HG03039 (cell line): ENCODE measurements at regions not wholly inside any gene's neighbourhood (a gene's known extent, or its start where the extent isn't known, plus 50 kb on each side); places are given as distances from the start of the nearest gene placed in this dataset.

Source experiments
- ATAC-seq: cut with Tn5 transposase; IDR thresholded peaks from one replicate; pipeline ENCODE4 v1.9.1; 2021; ENCODE audit warnings: mild to moderate bottlenecking, moderate library complexity; ENCODE audit not compliant: unreplicated experiment

DNA sequence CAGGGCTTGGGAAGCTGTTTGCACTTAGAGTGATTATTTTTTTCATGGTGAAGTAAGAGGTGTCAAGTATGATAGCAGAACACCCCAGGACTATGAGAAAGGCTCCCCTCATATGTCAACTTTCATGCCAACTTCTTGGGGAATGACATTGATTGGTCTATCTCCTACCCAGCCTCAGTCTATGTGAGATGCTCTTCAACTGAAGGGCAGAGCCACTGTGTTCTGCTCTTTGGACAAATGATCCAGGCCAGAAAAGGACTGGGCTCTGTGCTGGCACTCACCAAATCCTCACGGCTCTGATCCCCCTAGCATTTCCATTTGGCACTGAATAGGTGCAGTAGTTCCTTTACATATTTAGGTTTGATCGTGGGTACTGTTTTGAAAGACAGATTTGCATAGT lies 151.1 kb downstream of the DMRT2 start:
- no peak for ATAC-seq

DNA sequence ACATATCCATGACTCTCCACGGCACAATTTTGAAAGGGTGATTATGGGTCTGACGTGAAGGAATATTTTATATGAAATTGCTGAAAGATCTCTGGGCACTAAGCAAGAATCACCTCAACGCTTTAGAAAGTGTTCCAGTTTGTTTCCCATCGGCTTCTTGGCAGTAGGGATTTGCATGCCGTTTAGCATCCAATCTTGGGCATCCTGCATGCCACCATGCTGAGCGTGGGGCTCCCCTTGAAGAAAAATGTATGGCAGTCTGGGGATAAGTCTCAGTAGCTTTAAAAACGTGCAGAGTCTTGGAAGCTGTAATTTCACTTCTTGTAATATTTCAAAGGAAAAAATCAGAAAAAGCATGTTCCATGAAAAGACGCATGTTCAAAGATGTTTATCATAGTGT lies 151.7 kb downstream of the DMRT2 start:
- ATAC-seq: no peak

DNA sequence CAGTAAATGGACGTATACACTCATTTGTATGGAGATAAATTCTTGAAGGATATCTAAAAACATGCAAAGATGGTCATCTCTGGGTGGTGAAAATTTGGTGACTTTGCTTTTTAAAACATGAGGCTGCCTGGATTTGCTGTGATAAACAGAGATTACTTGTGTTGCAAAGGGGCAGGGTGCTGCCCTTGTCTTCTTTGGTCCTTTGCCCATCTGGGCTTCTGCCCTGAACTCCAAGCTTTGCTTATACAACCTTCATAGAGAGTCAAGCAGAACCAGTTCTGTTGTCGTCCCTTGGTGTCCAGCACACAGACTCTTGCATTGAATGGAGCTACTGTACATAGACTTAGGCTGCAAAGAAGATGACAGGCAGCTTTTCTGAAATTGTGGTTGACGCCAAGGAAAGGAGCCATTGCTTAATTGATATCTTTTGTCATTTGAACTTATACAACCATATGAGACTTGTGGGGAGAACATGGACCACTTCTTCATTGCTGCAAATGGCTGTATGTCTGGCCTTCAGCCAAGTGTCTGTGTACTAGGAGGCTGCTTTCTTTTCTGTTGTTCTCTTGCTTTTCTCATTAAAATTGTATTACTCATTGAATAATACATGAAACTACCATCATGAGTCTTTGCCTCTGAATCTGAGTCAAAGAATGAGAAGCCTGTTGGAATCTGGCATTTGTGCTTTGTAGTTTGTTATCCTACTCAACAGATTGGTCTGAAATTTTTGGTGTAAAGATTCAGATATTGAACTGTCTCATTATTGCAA lies 152.5 kb downstream of the DMRT2 start:
- no peak for ATAC-seq

DNA sequence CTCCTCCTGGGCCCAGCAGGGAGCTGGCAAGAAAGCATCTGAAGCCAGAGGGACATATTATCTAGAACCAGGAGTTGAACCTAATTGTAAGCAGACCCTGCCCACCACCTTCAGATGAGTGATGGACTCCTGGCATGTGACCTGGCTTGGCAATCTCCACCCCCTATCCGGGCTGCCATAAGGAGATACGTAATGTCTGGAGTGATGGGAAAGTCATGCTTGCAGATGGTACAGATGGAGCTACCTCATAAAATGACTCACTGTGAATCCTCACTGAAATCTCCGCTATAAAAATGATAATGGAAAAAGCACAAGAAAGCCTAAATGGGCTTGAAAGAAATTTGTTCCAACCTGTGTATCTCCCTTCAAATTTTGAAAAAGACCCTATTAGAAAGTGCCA lies 157.5 kb downstream of the DMRT2 start:
- ATAC-seq: no peak

DNA sequence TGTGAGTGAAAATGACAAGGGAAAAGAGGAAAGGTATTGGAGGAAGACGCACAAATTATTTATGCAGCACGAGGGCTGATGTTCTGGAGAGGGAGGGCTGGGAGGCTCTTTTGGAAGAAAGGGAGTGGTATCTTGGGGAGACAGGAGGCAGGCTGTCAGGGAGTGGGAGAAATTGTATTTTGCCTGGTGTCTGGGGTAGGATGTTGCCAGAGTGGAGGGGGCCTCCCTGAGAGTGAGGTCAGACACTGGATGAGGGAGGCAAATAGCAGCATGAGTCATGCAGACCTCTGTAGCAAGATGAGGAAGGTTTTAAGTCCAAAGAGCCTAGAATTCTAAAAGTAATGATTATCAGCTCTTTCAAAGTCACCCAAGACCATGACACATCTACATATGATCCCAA lies 158.0 kb downstream of the DMRT2 start:
- ATAC-seq: no peak

DNA sequence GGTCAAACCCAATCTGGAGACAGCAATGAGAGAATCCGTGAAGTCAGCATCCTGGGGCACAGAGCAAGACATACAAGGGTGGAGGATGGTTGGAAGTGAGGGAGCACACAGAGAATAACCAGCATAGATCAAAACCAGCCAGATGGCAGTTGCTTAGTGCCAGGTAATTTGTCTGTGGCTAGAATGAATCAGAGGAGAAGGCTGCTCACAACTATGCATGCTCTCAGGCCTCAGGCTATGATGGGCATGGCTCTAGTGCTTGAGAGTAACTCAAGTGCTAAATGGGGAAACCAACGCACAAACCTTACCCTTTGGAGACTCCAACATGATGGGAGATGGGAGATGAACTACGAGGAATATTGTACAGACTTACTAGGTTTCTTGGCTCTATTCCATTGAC lies 160.8 kb downstream of the DMRT2 start:
- ATAC-seq: no peak

DNA sequence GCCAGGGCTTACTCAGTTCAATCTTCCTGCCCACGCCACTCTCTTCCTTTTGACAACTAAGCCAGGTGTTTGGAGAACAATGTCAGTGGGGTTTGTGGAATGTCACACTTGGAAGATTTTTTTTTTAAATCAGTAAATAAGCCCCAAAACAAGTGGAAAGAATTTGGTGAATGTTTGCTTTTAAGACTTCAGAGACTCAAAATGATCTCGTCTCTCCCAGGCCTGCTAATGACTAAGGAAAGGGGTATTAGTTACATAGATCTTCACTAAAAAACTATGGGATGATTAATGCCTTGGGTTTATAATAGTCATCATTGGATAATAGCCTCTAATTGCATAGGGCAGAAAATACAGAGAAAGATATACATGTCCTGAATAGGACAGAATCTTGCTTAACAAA lies 166.4 kb downstream of the DMRT2 start:
- no peak for ATAC-seq

DNA sequence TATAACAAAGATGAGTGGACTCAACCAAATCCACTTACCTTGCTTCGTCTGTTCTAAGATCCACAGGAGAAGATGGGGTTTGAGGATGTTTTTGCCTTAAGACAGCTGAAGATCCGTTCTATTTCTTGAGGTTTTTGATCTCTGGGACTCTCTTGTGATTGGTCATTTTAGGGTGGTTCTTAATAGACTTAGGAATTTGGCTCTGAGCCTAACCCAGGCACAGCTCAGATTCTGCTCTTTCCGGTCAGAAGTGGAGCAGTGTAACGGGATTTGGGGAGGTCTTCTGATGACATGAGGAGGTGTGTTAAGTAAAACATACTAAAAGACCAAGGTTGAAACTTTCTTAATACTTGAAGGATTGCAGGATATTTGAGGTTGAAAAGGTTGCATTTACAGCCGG lies 166.9 kb downstream of the DMRT2 start:
- ATAC-seq: no peak

DNA sequence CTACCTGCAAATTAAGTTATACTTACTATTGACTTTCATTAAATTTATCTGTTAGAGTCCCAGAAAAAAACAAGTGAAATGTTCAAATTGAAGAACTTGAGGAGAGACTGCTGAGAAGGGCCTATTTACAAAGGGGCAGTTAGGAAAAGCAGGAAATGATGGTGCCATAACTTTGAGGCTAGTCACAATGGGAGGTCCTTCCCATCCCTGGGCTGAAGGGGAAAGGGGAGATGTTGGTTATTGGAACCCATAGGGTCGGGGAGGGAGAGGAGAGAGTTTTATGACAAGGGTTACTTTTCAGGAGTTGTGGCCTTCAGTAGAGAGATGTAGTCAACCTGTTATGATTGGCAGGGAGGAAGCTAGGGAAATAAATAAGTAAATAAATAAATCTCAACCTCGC lies 169.1 kb downstream of the DMRT2 start:
- no peak for ATAC-seq

DNA sequence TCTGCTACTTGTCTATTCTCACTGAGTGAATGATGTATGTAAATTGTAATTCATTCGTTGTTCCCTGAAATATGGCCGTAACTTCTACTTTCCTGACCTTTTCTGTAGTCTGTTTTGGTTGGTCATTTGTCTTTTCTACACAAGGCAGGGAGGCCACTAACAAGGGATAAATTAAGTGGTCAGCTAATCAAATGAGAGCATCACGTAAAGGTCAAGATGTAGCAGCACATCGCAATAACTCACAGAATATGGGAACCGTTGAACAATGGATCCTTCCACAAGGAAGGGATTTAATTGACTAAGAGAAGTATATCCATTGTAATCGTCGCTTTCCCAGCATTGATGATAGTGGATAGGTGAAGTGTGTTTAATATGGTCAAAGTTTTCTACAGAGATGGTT lies 171.1 kb downstream of the DMRT2 start:
- no peak for ATAC-seq

DNA sequence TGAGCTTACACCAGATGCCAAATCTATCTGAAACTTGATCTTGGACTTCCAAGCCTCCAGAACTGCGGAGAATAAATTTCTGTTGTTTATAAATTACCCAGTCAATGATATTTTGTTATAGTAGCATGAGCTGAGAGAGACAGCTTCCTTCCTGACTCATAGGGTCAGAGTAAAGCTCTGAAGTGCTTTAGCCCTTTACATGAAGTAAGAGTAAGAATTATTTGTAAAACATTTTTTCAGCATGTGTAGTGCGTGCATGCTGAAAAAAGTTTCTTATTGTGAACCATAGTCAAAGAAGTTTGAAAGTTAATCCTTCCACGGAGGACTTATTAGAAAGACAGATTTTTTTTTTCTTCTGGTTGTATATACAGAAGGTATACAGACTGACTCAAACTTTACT lies 172.4 kb downstream of the DMRT2 start:
- ATAC-seq: no peak

DNA sequence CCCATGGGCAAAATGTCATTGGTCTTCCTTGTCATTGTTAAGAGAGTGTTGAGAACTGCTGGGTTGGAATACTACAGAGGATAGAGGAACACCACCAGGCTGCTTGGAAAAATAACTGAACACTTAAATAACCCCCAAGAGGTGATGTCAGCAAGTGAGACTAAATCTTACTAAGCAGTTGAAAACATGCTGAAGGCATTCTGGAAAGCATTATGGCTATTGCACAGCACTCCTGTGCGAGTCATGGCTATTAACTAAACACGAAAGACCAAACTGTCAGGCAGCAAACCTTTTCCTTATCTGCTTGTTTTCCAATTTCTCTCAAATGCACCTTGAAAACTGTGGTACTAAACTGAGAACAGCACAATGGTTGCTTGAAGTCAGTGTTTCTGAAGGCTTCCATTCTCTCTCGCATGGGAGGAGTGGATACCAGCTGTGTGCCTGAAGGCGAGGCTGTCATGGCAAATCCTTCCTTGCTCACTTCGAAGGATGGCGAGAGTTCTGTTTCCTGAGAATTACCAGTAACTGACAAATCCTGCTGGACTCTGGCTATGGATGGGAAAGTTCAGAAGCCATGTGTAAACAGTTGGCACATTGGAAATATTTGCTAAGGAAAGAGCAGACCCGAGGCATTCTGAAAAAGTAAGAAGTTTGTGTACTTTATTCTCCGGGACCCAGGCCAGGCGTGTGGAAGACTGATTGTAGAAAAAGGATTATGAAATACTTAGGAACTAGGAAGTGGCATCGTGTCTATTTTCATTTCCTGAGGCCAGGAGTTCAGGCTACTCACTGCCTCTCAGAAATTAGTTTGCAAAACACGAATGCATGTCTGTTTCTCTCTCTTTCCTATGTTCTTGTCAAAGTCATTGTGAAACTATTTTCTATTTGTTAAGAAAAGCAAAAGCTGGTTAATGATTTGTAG lies 182.1 kb downstream of the DMRT2 start:
- ATAC-seq: no peak

DNA sequence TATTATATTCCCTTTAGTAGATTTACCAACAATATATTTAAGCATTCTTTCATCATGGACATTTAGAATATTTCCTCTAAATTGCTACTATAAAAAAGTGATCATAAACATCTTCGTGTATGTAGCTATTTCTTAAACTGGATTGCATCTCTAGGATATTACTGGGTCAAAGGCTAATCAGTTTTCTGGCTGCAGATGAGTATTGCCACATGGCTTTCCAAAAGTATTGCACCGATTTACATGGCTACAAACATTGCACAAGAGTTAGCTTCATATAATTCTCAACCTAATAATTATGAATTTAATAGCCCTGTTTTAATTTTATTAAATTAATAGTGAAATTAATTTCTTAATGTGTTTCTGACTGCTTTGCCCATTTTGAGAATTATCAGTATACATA lies 183.4 kb downstream of the DMRT2 start:
- no peak for ATAC-seq

DNA sequence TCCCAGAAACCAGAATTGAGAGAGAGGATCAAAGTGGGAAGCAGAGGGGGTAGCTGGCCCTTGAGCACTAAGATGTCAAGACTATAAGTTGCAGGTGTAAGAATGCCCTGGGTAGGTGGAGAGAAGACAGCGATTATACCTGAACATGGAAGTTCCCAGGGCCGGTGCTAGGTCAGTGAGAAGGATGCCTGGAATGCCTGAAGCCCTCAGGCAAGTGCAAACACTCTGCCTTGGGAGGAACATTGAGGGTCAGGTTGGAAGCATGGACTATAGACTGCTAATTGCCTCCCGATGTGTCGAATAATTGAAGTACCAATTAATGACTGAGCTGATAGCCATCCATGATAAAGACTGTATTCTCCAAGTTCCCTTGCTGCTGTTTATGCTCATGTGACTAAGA lies 185.5 kb downstream of the DMRT2 start:
- ATAC-seq: no peak

DNA sequence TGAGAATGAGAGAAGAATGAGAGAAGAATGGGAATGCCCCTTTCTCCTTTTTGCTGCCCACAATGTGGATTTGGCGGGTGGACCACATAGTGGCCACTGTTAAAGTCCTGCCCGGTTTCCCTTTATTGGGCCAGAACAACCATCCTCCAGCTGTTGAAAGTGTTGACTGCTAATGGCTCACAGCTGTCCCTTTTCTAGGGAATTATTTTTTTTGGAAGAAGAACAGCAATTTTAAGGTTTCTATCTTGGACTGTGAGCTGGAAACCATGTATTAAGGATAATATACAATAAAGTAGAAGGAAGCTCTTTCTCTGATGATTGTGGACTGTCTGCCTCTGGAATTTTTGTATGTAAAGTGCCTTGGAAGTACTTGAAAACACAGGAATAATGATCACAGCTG lies 185.9 kb downstream of the DMRT2 start:
- no peak for ATAC-seq

DNA sequence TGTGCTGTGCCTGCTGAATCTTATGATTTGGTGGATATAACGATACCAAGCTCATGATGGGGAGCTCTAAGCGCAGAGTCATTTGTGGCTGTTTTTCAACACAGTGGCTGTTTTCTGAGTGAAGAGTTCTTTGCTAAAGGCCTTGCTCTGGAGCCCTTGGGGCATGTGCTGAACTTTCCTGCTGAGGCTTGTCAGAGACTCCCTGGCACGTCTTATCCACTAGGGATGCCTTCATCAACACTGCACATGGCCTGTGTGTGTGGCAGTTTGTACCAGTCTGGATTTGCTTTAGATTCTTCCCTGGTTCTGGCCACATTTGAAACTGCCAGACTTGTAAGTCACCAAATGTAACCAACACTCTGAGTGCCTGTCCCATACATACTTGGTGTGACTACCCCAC lies 188.2 kb downstream of the DMRT2 start:
- ATAC-seq: no peak

DNA sequence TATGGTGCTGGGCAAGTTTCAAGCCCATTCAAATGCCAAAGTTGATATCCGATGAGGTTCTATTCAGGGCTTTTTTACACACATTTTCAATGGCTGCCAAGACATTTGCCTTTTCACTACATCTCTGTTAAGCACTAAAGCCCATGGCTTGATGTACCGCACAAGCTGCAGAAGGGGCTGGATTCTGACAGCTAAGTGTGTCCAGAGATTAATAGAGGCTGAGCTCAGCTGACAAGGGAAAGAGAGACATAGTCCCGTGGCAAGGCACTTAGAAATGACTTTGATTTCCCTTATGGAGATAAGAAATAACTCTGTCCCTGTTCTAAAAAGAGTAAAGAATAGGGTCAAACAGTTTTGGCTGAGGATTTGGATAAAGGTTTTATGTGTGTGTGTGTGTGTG lies 198.6 kb downstream of the DMRT2 start:
- ATAC-seq: no peak

DNA sequence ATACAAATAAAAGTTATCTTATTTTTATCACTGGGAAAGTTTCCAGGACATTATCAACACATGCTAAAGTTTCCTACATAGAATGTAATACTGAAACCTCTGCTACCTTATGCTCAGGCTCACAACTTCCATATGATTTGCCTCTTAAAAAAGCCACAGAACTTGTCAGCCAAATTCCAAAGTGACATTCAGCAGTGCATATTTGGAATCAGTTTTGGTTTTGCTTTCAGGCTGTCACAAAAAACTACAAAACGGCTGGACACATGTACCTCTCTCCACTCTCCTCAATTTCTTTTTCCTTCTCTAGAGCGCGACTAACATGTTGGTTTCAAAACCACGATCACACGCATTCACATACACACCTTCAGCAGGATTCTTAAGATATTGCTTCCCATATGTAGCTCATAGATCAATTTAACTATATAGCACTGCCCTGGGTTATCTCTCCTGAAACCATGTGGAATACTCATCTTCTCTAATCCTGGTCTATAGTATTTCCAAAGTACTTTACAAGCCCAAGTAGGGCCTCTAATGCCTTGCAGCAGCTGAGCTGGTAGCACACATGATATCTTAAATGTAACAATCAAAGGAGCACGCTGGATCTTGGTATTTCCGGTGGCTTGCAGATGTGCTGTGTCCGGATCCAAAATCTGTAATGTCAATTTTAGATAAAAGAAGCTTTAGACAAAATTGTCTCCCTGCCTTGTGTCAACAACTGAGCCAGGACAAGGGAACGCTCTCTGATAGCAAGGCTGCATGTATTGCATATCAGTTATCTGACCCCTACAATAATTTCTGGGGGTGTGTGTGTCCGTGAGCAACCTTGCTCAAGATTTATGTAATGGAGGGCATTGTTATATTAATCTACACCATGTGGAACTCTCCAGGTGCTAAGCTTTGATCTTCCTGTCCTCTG lies 203.2 kb downstream of the DMRT2 start:
- ATAC-seq: no peak

DNA sequence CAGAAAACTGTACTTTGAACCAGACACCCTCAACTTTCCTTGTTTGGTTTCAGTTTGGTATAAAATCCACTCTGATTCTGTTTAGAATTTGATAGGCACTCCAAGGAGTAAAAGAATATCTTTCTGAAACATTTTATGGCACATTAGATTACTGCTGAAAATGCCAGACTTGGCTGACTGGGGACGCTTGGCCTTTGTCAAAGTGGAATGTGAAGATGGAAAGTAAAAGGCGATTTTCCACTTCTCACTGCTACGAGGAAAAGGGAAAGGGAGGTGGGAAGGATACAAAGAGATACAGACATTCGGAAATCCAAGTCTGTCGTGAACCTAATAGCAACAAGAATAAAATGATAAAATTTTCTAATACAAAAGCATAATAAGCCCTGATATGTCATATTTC lies 203.9 kb downstream of the DMRT2 start:
- no peak for ATAC-seq

DNA sequence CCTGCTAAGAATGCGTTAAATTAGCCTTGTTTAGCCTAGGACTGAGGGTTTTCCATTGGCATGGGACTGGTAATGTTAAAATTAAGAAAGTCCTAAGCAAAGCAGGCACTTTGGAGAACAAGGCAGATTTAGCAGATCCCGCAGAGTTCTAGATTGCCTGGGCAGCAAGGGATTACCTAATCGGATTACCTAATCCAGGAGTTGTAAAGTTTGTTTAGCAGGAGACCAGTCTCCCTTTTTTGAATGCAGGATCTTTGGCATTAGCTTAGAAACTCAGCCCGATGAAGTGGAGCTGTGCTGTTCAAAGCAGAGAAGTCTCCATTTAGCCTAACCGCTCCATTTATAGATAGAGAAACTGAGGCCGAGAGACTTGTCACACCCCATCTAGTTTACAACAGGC lies 206.0 kb downstream of the DMRT2 start:
- ATAC-seq: no peak

DNA sequence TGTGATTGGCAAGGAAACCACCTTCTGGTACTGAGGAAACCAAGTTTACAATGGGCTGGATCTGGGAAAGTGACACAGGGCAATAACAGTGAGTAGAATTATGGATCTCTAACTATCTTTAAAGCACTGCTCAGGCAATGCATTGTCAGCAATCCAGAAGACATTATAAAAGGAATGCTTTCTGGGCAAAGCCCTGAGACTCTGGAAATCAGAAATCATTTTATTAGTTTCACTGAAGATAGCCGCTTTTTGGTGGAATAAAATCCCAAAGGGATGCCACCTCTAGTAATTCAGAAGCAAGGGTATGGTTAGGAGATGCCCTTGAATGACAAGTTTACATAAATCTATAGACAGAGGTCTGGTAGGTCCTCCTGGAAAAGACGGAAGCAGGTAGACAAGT lies 211.1 kb downstream of the DMRT2 start:
- no peak for ATAC-seq
